WTC11 (cell line): ENCODE measurements at regions not wholly inside any gene's neighbourhood (a gene's known extent, or its start where the extent isn't known, plus 50 kb on each side); places are given as distances from the start of the nearest gene placed in this dataset.

Experiments
- ATAC-seq: fragments of 200-7000 bp; cut with Tn5 transposase; 2 replicates; pipeline ENCODE4 v1.10.0; 2021; ENCODE audit warnings: mild to moderate bottlenecking, moderate library complexity
- CTCF ChIA-PET: fragments of 300-600 bp; sonication (Branson Sonifier 250); formaldehyde crosslinking; loops from one replicate; lab custom pipeline; 2021; ENCODE audit warnings: antibody characterized with exemption; lab: Charles Lee
- POLR2A ChIA-PET: fragments of 350-600 bp; sonication (Branson Sonifier 250); formaldehyde crosslinking; loops from one replicate; lab custom pipeline; 2021; ENCODE audit warnings: antibody characterized with exemption; lab: Charles Lee
- DNase-seq: peaks from one replicate; pipeline ENCODE4 v3.0.0; 2021; ENCODE audit warnings: low spot score
- H3K27ac Mint-ChIP-seq: 2 replicates; pipeline ENCODE4 v1.8.0; 2021; ENCODE audit warnings: mixed read lengths
- H3K27me3 Mint-ChIP-seq: 2 replicates; pipeline ENCODE4 v1.8.0; 2021; ENCODE audit warnings: low read depth, mild to moderate bottlenecking, moderate library complexity, mixed read lengths
- H3K36me3 Mint-ChIP-seq: 2 replicates; pipeline ENCODE4 v1.8.0; 2021; ENCODE audit warnings: mixed read lengths
- H3K4me1 Mint-ChIP-seq: 2 replicates; pipeline ENCODE4 v1.8.0; 2022; ENCODE audit warnings: mixed read lengths
- H3K4me3 Mint-ChIP-seq: 2 replicates; pipeline ENCODE4 v1.8.0; 2021; ENCODE audit warnings: mild to moderate bottlenecking, moderate library complexity, mixed read lengths
- H3K9me3 Mint-ChIP-seq: 2 replicates; pipeline ENCODE4 v1.8.0; 2021; ENCODE audit warnings: mixed read lengths
- CREM ChIP-seq: sonication (generic); formaldehyde crosslinking; IDR thresholded peaks from 2 replicates; pipeline ENCODE4 v1.8.1; 2022; ENCODE audit warnings: mild to moderate bottlenecking, missing genetic modification reagents, moderate library complexity
- ESRRA ChIP-seq: sonication (generic); formaldehyde crosslinking; IDR thresholded peaks from 2 replicates; pipeline ENCODE4 v1.8.1; 2022; ENCODE audit warnings: mild to moderate bottlenecking, missing genetic modification reagents, borderline replicate concordance
- FOXP1 ChIP-seq: sonication (generic); formaldehyde crosslinking; IDR thresholded peaks from 2 replicates; pipeline ENCODE4 v1.8.0; 2022; ENCODE audit warnings: missing genetic modification reagents, mild to moderate bottlenecking, moderate library complexity, borderline replicate concordance
- JAZF1 ChIP-seq: fragments of 250-450 bp; sonication (Bioruptor Pico); IDR thresholded peaks from 2 replicates; pipeline ENCODE4 v1.9.0; 2021; ENCODE audit warnings: moderate library complexity, mild to moderate bottlenecking, inconsistent platforms
- MXD4 ChIP-seq: fragments of 250-450 bp; sonication (Bioruptor Pico); IDR thresholded peaks from 2 replicates; pipeline ENCODE4 v1.8.0; 2021; ENCODE audit warnings: mild to moderate bottlenecking, moderate library complexity, borderline replicate concordance
- NR1H2 ChIP-seq: sonication (generic); formaldehyde crosslinking; IDR thresholded peaks from 2 replicates; pipeline ENCODE4 v1.9.0; 2021; ENCODE audit warnings: mild to moderate bottlenecking, moderate library complexity, missing genetic modification reagents
- NR3C1 ChIP-seq: sonication (generic); formaldehyde crosslinking; conservative IDR thresholded peaks from 2 replicates; pipeline ENCODE4 v1.8.1; 2023; ENCODE audit warnings: low read depth, mild to moderate bottlenecking, missing genetic modification reagents
- RORB ChIP-seq: fragments of 250-450 bp; sonication (Bioruptor Pico); IDR thresholded peaks from 2 replicates; pipeline ENCODE4 v1.9.0; 2021; ENCODE audit warnings: mild to moderate bottlenecking
- SMAD4 ChIP-seq: sonication (generic); formaldehyde crosslinking; IDR thresholded peaks from 2 replicates; pipeline ENCODE4 v1.8.0; 2022; ENCODE audit warnings: mild to moderate bottlenecking, missing genetic modification reagents
- TCF7 ChIP-seq: sonication (generic); formaldehyde crosslinking; IDR thresholded peaks from 2 replicates; pipeline ENCODE4 v1.8.0; 2022; ENCODE audit warnings: mild to moderate bottlenecking, low read depth, missing genetic modification reagents, moderate library complexity
- TP53 ChIP-seq: sonication (generic); formaldehyde crosslinking; IDR thresholded peaks from 2 replicates; pipeline ENCODE4 v1.8.1; 2023; ENCODE audit warnings: mild to moderate bottlenecking, missing genetic modification reagents
- ZNF121 ChIP-seq: sonication (generic); formaldehyde crosslinking; IDR thresholded peaks from 2 replicates; pipeline ENCODE4 v1.8.0; 2023; ENCODE audit warnings: missing genetic modification reagents
- ZNF138 ChIP-seq: sonication (generic); formaldehyde crosslinking; conservative IDR thresholded peaks from 2 replicates; pipeline ENCODE4 v1.8.1; 2022; ENCODE audit warnings: mild to moderate bottlenecking, moderate library complexity, missing genetic modification reagents
- ZNF263 ChIP-seq: sonication (generic); formaldehyde crosslinking; IDR thresholded peaks from 2 replicates; pipeline ENCODE4 v1.8.1; 2022; ENCODE audit warnings: low read depth, mild to moderate bottlenecking, moderate library complexity, missing genetic modification reagents
- ZNF396 ChIP-seq: fragments of 250-450 bp; sonication (Bioruptor Pico); IDR thresholded peaks from 2 replicates; pipeline ENCODE4 v1.8.0; 2021; ENCODE audit warnings: mild to moderate bottlenecking, moderate library complexity, borderline replicate concordance
- ZNF416 ChIP-seq: fragments of 250-450 bp; sonication (Bioruptor Pico); IDR thresholded peaks from 2 replicates; pipeline ENCODE4 v1.9.0; 2021; ENCODE audit warnings: mild to moderate bottlenecking, inconsistent platforms
- TF ChIP-seq, protein P1 (sequence below): sonication (generic); formaldehyde crosslinking; conservative IDR thresholded peaks from 2 replicates; pipeline ENCODE4 v1.8.1; 2022; ENCODE audit warnings: mild to moderate bottlenecking, missing genetic modification reagents
- TF ChIP-seq, protein P2 (sequence below): sonication (generic); formaldehyde crosslinking; IDR thresholded peaks from 2 replicates; pipeline ENCODE4 v1.8.0; 2022; ENCODE audit warnings: mild to moderate bottlenecking, missing genetic modification reagents
- TF ChIP-seq, protein P3 (sequence below): fragments of 250-450 bp; sonication (Bioruptor Pico); IDR thresholded peaks from 2 replicates; pipeline ENCODE4 v2.1.2; 2022; ENCODE audit warnings: mild to moderate bottlenecking, moderate library complexity
- TF ChIP-seq, protein P4 (sequence below): fragments of 250-450 bp; sonication (Bioruptor Pico); IDR thresholded peaks from 2 replicates; pipeline ENCODE4 v1.9.0; 2021; ENCODE audit warnings: mild to moderate bottlenecking

DNA sequence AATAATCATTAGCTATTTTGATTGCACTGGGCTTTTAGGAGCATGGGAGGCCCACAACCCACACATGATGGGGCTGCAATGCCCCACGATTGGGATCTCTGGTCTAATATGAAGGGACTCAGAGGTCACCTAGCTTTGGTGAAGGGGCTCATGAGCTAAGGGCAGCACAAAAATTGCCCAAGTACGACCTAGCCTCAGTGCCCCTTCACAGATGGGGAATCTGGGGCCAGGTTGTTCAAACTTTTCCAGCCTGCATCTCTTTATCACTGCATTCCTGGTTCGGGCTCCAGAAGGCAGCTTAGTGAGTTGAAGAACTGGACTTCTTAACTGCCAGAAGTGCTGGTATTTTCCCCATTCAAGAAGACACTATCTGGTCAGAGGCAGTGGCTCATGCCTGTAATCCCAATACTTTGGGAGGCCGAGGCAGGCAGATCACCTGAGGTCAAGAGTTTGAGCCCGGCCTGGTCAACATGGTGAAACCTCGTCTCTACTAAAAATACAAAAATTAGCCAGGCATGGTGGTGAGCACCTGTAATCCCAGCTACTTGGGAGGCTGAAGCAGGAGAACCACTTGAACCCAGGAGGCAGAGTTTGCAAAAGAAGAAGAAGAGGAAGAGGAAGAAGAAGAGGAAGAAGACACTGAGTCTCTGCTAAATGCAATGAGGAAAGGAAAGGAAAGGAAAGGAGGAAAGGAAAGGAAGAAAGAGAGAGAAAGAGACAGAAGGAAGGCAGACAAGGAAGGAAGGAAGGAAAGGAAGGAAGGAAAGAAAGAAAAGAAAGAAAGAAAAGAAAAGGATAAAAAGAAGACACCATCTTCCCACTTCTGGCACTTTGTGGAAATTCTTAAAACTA is 258.5 kb upstream of the IRF2BP2 start (continued):
- TF ChIP-seq, protein P1, sequence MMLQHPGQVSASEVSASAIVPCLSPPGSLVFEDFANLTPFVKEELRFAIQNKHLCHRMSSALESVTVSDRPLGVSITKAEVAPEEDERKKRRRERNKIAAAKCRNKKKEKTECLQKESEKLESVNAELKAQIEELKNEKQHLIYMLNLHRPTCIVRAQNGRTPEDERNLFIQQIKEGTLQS (CRISPR knock-in tag), result no peak
- no peak for TF ChIP-seq ESRRA (CRISPR knock-in tag)
- no peak for TF ChIP-seq ZNF121 (CRISPR knock-in tag)
- no peak for TF ChIP-seq SMAD4 (CRISPR knock-in tag)
- TF ChIP-seq ZNF416 (CRISPR knock-in tag), result no peak
- TF ChIP-seq RORB (CRISPR knock-in tag), result no peak
- no peak for TF ChIP-seq JAZF1 (CRISPR knock-in tag)
- no peak for TF ChIP-seq MXD4 (CRISPR knock-in tag)
- TF ChIP-seq FOXP1 (CRISPR knock-in tag), result no peak
- no peak for TF ChIP-seq ZNF396 (CRISPR knock-in tag)
- TF ChIP-seq, protein P2, sequence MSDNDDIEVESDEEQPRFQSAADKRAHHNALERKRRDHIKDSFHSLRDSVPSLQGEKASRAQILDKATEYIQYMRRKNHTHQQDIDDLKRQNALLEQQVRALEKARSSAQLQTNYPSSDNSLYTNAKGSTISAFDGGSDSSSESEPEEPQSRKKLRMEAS, result no peak

DNA sequence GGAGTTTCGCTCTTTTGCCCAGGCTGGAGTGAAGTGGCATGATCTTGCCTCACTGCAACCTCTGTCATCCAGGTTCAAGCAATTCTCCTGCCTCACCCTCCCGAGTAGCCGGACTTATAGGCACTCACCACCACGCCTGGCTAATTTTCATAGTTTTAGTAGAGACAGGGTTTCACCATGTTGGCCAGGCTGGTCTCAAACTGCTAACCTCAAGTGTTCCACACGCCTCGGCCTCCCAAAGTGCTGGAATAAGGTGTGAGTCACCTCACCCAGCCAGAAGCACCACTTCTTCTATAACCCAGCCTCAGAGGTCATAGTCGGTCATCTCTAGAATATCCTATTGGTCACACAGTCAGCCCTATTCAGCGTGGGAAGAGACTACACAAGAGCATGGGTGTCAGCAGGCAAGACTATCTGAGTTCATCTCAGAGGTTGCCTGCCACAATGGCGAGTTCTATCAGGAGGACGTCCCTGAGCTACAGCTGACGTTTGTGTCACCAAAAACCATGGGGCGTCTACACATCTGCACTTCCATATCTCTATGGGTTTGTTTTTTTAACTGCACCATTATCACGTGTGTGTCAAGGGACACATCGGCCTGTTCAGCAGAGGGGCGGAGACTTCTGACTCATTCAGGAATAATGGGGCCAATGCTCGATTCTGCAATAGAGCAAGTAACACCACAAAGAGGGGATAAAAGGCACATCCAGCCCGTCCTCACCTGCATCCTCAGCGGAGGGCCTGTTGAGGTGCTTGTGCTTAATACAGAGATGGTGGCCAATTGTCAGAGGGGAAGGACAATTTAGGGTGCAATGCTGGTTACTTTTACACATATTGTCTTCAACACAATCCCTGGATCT is 256.3 kb upstream of the IRF2BP2 start:
- Mint-ChIP-seq H3K4me1 (no peaks in the 10 kb centered on the region; the same call in 1 of the 2 replicates), H3K27ac (no peak overlapping the region), H3K27me3 (no peaks in the 10 kb centered on the region; the same call in 1 of the 2 replicates), H3K4me3 (no peak overlapping the region), H3K9me3 (peaks cover 6% of the 10 kb centered on the region; the same call in 1 of the 2 replicates), H3K36me3 (no peaks in the 10 kb centered on the region)
- ChIA-PET CTCF (interaction anchor here (0.7 kb wide), 1 partner anchor 274 kb away, joined by 3 read pairs; no protein-coding TSS in a partner anchor), POLR2A (no interaction called here)
- no peak for ATAC-seq
- TF ChIP-seq, protein P3, sequence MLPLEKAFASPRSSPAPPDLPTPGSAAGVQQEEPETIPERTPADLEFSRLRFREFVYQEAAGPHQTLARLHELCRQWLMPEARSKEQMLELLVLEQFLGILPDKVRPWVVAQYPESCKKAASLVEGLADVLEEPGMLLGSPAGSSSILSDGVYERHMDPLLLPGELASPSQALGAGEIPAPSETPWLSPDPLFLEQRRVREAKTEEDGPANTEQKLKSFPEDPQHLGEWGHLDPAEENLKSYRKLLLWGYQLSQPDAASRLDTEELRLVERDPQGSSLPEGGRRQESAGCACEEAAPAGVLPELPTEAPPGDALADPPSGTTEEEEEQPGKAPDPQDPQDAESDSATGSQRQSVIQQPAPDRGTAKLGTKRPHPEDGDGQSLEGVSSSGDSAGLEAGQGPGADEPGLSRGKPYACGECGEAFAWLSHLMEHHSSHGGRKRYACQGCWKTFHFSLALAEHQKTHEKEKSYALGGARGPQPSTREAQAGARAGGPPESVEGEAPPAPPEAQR (CRISPR knock-in tag), result no peak
- TF ChIP-seq TP53 (CRISPR knock-in tag) (no peak), NR3C1 (CRISPR knock-in tag) (no peak), TCF7 (CRISPR knock-in tag) (no peak), ZNF121 (CRISPR knock-in tag) (no peak), NR1H2 (CRISPR knock-in tag) (no peak), ZNF263 (no peak), CREM (no peak), ZNF138 (no peak)
- TF ChIP-seq, protein P4, sequence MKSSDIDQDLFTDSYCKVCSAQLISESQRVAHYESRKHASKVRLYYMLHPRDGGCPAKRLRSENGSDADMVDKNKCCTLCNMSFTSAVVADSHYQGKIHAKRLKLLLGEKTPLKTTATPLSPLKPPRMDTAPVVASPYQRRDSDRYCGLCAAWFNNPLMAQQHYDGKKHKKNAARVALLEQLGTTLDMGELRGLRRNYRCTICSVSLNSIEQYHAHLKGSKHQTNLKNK (CRISPR knock-in tag), result no peak
- no peak for DNase-seq
